HG03060 (cell line): ENCODE measurements at regions not wholly inside any gene's neighbourhood (a gene's known extent, or its start where the extent isn't known, plus 50 kb on each side); places are given as distances from the start of the nearest gene placed in this dataset.
"Not testable (repeated sequence)": the region's sequence is repeated elsewhere in the genome, so short reads cannot be mapped to it uniquely, and the experiment has no call there.

Experiments used
- ATAC-seq: cut with Tn5 transposase; IDR thresholded peaks from one replicate; pipeline ENCODE4 v1.9.1; 2021; ENCODE audit warnings: low read depth, moderate number of reproducible peaks; ENCODE audit not compliant: unreplicated experiment

GRCh38 chr13:109301276-109301675 is 485.1 kb downstream of the IRS2 start:
- ATAC-seq: no peak

- ATAC-seq: no peak
Observed at GRCh38 chr13:109297628-109298027, 488.8 kb downstream of the IRS2 start.

- ATAC-seq: no peak
Observed at GRCh38 chr13:109293166-109293565, 493.2 kb downstream of the IRS2 start.

GRCh38 chr13:109288151-109288709 is 498.2 kb downstream of the IRS2 start:
- no peak for ATAC-seq

GRCh38 chr13:109287553-109287952 is 498.8 kb downstream of the IRS2 start:
- ATAC-seq: no peak

- ATAC-seq: no peak
Observed at GRCh38 chr13:109285586-109285985, 500.8 kb downstream of the IRS2 start.

- no peak for ATAC-seq
Observed at GRCh38 chr13:109281903-109282635, 504.3 kb downstream of the IRS2 start.

- ATAC-seq: no peak
Observed at GRCh38 chr13:109281017-109281902, 505.1 kb downstream of the IRS2 start.

- ATAC-seq: no peak
Observed at GRCh38 chr13:109276261-109276660, 510.1 kb downstream of the IRS2 start.

GRCh38 chr13:109275852-109276251 is 510.5 kb downstream of the IRS2 start:
- no peak for ATAC-seq

- no peak for ATAC-seq
Observed at GRCh38 chr13:109275139-109275745, 511.1 kb downstream of the IRS2 start.

GRCh38 chr13:109274188-109274821 is 512.1 kb downstream of the IRS2 start:
- ATAC-seq: no peak

GRCh38 chr13:109273326-109273751 is 513.0 kb downstream of the IRS2 start:
- no peak for ATAC-seq

- ATAC-seq: no peak
Observed at GRCh38 chr13:109272595-109273325, 513.6 kb downstream of the IRS2 start.

GRCh38 chr13:109271555-109272541 is 514.5 kb downstream of the IRS2 start:
- no peak for ATAC-seq

GRCh38 chr13:109271061-109271460 is 515.3 kb downstream of the IRS2 start:
- ATAC-seq: no peak

GRCh38 chr13:109269381-109269780 is 517.0 kb downstream of the IRS2 start:
- not testable (repeated sequence) for ATAC-seq

- ATAC-seq: not testable (repeated sequence)
Observed at GRCh38 chr13:109268492-109268891, 517.9 kb downstream of the IRS2 start.

GRCh38 chr13:109267400-109267799 is 519.0 kb downstream of the IRS2 start:
- ATAC-seq: not testable (repeated sequence)
